CD4-positive, alpha-beta memory T cell (primary cell): ENCODE measurements at regions not wholly inside any gene's neighbourhood (a gene's known extent, or its start where the extent isn't known, plus 50 kb on each side); places are given as distances from the start of the nearest gene placed in this dataset.
"Not testable (repeated sequence)": the region's sequence is repeated elsewhere in the genome, so short reads cannot be mapped to it uniquely, and the experiment has no call there.

Source experiments
- CTCF ChIA-PET: fragments of 350-600 bp; sonication (Branson Sonifier 250); formaldehyde crosslinking; loops from one replicate; lab custom pipeline; 2021; ENCODE audit warnings: inconsistent platforms; ENCODE audit not compliant: partially characterized antibody; lab: Charles Lee
- POLR2A ChIA-PET: fragments of 350-600 bp; sonication (Branson Sonifier 250); formaldehyde crosslinking; loops from one replicate; lab custom pipeline; 2021; ENCODE audit not compliant: partially characterized antibody; lab: Charles Lee
- DNase-seq, 5 donors: peaks; one replicate each; pipeline versions ENCODE4 v3.0.0 to v3.0.0-alpha.2; 2020 to 2022; ENCODE audit warnings: mixed read lengths in 1 of 5
- H3K27ac ChIP-seq: one replicate; pipeline ENCODE4 v1.7.0; 2013; ENCODE audit warnings: low read depth, low read length
- H3K27me3 ChIP-seq: 2 replicates; pipeline ENCODE4 v1.7.0; 2013; ENCODE audit warnings: mild to moderate bottlenecking, low read length, moderate library complexity; ENCODE audit not compliant: insufficient read depth
- H3K36me3 ChIP-seq: 2 replicates; pipeline ENCODE4 v1.7.0; 2013; ENCODE audit warnings: mild to moderate bottlenecking, low read length, moderate library complexity; ENCODE audit not compliant: insufficient read depth
- H3K4me1 ChIP-seq: 2 replicates; pipeline ENCODE4 v1.7.0; 2013; ENCODE audit warnings: mild to moderate bottlenecking, low read length, moderate library complexity; ENCODE audit not compliant: insufficient read depth
- H3K4me3 ChIP-seq, 2 donors: one replicate each; pipeline ENCODE4 v1.7.0; 2013; ENCODE audit warnings: low read length in 2 of 2, mild to moderate bottlenecking in 1 of 2
- H3K9me3 ChIP-seq, 2 donors: one replicate each; pipeline ENCODE4 v1.7.0; 2013; ENCODE audit warnings: low read length in 2 of 2, control low read depth in 1 of 2; ENCODE audit not compliant: control insufficient read depth in 1 of 2
- H3K27ac Mint-ChIP-seq, 7 donors: one replicate each; pipeline ENCODE4 v1.8.0; 2020 to 2021; ENCODE audit warnings: mixed read lengths in 7 of 7, mild to moderate bottlenecking in 6 of 7, inconsistent platforms in 3 of 7, moderate library complexity in 3 of 7
- H3K27me3 Mint-ChIP-seq, 2 donors: one replicate each; pipeline ENCODE4 v1.8.0; 2020 to 2021; ENCODE audit warnings: mixed read lengths in 2 of 2
- H3K36me3 Mint-ChIP-seq, 2 donors: one replicate each; pipeline ENCODE4 v1.8.0; 2020 to 2021; ENCODE audit warnings: mixed read lengths in 2 of 2, inconsistent platforms in 1 of 2, mild to moderate bottlenecking in 1 of 2
- H3K4me1 Mint-ChIP-seq, 4 donors: one replicate each; pipeline ENCODE4 v1.8.0; 2020 to 2021; ENCODE audit warnings: mixed read lengths in 4 of 4, mild to moderate bottlenecking in 1 of 4
- H3K4me3 Mint-ChIP-seq, 8 donors: one replicate each; pipeline ENCODE4 v1.8.0; 2020 to 2021; ENCODE audit warnings: mixed read lengths in 8 of 8, mild to moderate bottlenecking in 7 of 8, moderate library complexity in 6 of 8, inconsistent platforms in 3 of 8
- H3K9me3 Mint-ChIP-seq, 8 donors: one replicate each; pipeline ENCODE4 v1.8.0; 2020 to 2021; ENCODE audit warnings: mixed read lengths in 8 of 8, mild to moderate bottlenecking in 5 of 8, inconsistent platforms in 3 of 8, moderate library complexity in 1 of 8
- intact Hi-C: fragments of 100-400 bp; cut with micrococcal nuclease; formaldehyde crosslinking; loops from one replicate; pipeline ENCODE4 v1.15.1; 2023

DNA sequence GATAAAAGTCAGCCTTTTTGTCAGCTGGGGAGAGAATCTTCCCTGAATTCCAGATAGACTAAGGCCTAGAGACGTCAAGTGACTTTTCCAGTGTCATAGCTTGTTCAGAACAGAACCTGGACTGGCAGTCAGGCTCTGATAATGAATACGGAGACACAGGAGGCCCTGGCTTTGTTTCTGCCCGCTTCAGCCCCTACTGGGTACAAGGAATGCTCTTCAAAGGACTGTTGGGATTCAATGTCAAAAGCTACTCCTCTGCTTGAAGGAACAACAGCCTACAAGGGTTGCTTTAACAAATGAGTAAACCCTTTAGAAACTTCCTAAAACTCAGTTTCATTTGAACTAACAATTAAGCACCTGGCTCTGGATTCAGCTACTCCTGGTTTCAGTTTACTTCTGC, 412.3 kb downstream of the OXSM start:
- no peaks in the 10 kb centered on the region for H3K36me3 Mint-ChIP-seq
- H3K36me3 ChIP-seq: no peaks in the 10 kb centered on the region
- POLR2A ChIA-PET: no interaction called here
- H3K4me3 Mint-ChIP-seq: no peak overlapping the region
- no peaks in the 10 kb centered on the region for H3K4me1 Mint-ChIP-seq
- intact Hi-C loops: no loop called here
- H3K27me3 ChIP-seq: no peaks in the 10 kb centered on the region
- no peaks in the 10 kb centered on the region for H3K4me1 ChIP-seq
- no peak for DNase-seq
- H3K9me3 ChIP-seq: no peaks in the 10 kb centered on the region
- peaks cover 0 to 2% (median 0%) of the 10 kb centered on the region in 8 donors for H3K9me3 Mint-ChIP-seq
- CTCF ChIA-PET: no interaction called here
- no peak overlapping the region for H3K27ac ChIP-seq
- H3K27me3 Mint-ChIP-seq: no peaks in the 10 kb centered on the region
- no peak overlapping the region for H3K4me3 ChIP-seq
- no peak overlapping the region for H3K27ac Mint-ChIP-seq

DNA sequence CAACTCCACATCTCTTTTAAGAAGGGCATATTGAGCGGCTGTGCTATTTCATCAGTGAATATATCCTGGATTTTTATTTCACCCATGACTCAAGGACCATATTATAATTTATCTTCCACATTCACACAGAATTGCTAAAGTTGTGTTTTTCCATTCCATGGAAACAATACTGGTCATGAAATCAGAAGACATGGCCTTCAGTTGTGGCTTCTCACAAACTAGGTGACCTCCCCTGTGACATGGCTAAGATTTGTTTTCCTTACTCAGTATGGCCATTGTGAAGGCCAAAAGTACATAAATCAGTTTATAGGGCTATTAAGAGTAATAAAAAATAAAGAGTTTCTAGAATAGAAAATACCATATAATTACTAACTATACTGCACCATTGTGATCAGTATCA, 415.6 kb downstream of the OXSM start:
- DNase-seq: no peak
- Histone ChIP-seq H3K36me3 (no peaks in the 10 kb centered on the region), H3K4me3 (no peak overlapping the region), H3K27me3 (no peaks in the 10 kb centered on the region), H3K4me1 (no peaks in the 10 kb centered on the region), H3K27ac (no peak overlapping the region), H3K9me3 (no peaks in the 10 kb centered on the region)
- intact Hi-C loops: no loop called here
- H3K9me3 Mint-ChIP-seq: peaks cover 0 to 2% (median 0%) of the 10 kb centered on the region in 8 donors
- no peak overlapping the region for H3K4me3 Mint-ChIP-seq
- H3K27ac Mint-ChIP-seq: no peak overlapping the region
- ChIA-PET POLR2A (no interaction called here), CTCF (no interaction called here)
- H3K27me3 Mint-ChIP-seq: no peaks in the 10 kb centered on the region
- no peaks in the 10 kb centered on the region for H3K36me3 Mint-ChIP-seq
- H3K4me1 Mint-ChIP-seq: no peaks in the 10 kb centered on the region

DNA sequence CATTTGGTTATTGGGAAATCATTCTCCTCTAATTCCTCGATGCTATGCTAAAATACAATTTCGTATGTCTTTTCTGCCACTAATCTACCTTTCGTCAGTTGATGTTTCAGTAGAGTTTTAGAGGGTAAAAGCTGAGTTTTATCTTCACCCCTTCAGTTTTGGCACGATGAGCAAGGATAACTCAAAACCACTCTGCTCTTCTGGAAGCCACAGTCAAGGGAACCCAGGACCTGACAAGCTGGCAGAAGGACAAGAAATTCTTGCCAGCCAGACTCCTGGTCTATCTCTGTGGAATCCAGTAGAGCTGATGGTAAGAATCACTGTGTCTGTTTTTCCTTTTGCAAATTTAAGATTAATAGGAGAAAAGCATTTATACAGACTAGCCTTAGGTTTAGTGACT, 414.4 kb upstream of the LRRC3B start:
- H3K36me3 Mint-ChIP-seq: no peaks in the 10 kb centered on the region
- Histone ChIP-seq H3K27me3 (no peaks in the 10 kb centered on the region), H3K36me3 (no peaks in the 10 kb centered on the region), H3K27ac (no peak overlapping the region), H3K4me1 (no peaks in the 10 kb centered on the region), H3K4me3 (no peak overlapping the region), H3K9me3 (no peaks in the 10 kb centered on the region)
- no peaks in the 10 kb centered on the region for H3K27me3 Mint-ChIP-seq
- ChIA-PET POLR2A (no interaction called here), CTCF (no interaction called here)
- H3K9me3 Mint-ChIP-seq: peaks cover 0 to 5% (median 2%) of the 10 kb centered on the region in 8 donors
- no peak overlapping the region for H3K4me3 Mint-ChIP-seq
- intact Hi-C loops: no loop called here
- no peak overlapping the region for H3K27ac Mint-ChIP-seq
- no peaks in the 10 kb centered on the region for H3K4me1 Mint-ChIP-seq
- DNase-seq: no peak

DNA sequence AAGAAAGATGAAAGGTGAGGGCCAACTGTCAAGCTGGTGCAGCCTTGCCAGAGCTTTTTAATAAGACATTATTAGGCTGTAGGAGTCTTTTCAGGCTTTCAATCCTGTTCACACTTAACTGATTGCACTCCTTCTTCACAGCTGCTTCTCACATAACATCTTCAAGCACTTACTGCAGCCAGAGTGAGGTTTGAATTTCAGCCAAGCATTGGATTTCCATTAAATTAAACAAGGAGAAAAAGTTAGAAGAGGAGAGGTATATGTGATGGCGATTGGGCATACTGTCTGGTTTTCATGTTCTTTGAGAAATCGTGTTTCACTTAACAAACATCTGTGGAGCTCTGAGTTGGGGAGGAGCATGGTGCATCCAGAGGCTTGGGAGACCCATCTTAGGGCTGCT, 392.8 kb upstream of the LRRC3B start:
- H3K4me3 ChIP-seq: no peak overlapping the region
- H3K9me3 ChIP-seq: no peaks in the 10 kb centered on the region
- intact Hi-C loops: no loop called here
- H3K9me3 Mint-ChIP-seq: peaks cover 0 to 2% (median 0%) of the 10 kb centered on the region in 8 donors
- H3K27me3 ChIP-seq: no peaks in the 10 kb centered on the region
- no peak overlapping the region for H3K27ac Mint-ChIP-seq
- no peak for DNase-seq
- no peaks in the 10 kb centered on the region for H3K27me3 Mint-ChIP-seq
- no peaks in the 10 kb centered on the region for H3K4me1 Mint-ChIP-seq
- ChIA-PET CTCF (no interaction called here), POLR2A (no interaction called here)
- no peak overlapping the region for H3K4me3 Mint-ChIP-seq
- H3K36me3 Mint-ChIP-seq: no peaks in the 10 kb centered on the region
- no peak overlapping the region for H3K27ac ChIP-seq
- no peaks in the 10 kb centered on the region for H3K4me1 ChIP-seq
- H3K36me3 ChIP-seq: no peaks in the 10 kb centered on the region

DNA sequence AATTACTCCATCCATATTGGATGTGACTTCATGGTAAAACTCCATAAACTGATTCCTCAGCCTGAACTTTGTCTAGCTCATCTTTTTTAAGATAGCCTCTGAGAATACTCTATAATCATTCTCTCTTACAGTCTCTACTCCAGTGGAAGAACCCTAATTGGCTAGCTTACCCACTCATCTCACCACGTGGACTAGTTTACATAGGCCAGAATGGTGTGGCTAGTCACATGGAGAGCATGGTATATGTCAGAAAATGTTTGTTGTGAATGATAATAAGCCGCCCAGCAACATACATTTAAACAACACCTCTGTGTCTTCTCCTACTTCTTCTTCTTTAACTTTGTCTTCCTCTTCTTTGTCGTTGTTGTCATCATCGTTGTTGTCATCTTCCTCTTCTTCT, 389.2 kb upstream of the LRRC3B start:
- POLR2A ChIA-PET: no interaction called here
- Mint-ChIP-seq H3K9me3 (peaks cover 0 to 6% (median 0%) of the 10 kb centered on the region in 8 donors), H3K36me3 (no peaks in the 10 kb centered on the region), H3K27me3 (no peaks in the 10 kb centered on the region), H3K27ac (no peak overlapping the region), H3K4me1 (no peaks in the 10 kb centered on the region), H3K4me3 (no peak overlapping the region)
- Histone ChIP-seq H3K27ac (no peak overlapping the region), H3K4me3 (no peak overlapping the region), H3K27me3 (no peaks in the 10 kb centered on the region), H3K9me3 (no peaks in the 10 kb centered on the region), H3K4me1 (no peaks in the 10 kb centered on the region), H3K36me3 (no peaks in the 10 kb centered on the region)
- no peak for DNase-seq
- CTCF ChIA-PET: no interaction called here
- intact Hi-C loops: no loop called here

DNA sequence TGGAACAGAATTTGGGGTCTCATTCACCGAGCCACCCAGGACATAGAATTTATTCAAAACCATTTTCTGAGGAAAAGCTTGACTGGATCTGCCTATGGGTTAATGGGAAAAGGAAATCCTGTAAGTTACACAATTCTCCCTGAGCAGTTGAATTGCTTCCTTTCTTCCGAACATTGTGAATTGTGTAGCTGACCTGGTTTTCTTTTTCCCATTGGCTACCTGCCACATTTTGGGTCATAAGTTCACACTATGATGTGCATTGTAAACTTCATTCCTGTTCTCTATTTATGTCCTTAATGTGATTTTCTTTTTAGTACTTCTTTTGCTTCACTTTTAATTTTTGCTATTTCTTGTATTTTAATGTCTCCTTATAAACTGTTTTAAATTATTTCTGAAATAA, 386.0 kb upstream of the LRRC3B start:
- Mint-ChIP-seq H3K27me3 (no peaks in the 10 kb centered on the region), H3K9me3 (peaks cover 0 to 6% (median under 1%) of the 10 kb centered on the region in 8 donors), H3K27ac (no peak overlapping the region), H3K36me3 (no peaks in the 10 kb centered on the region), H3K4me1 (no peaks in the 10 kb centered on the region), H3K4me3 (no peak overlapping the region)
- ChIA-PET CTCF (no interaction called here), POLR2A (no interaction called here)
- intact Hi-C loops: no loop called here
- Histone ChIP-seq H3K4me1 (no peaks in the 10 kb centered on the region), H3K36me3 (no peaks in the 10 kb centered on the region), H3K27ac (no peak overlapping the region), H3K27me3 (no peaks in the 10 kb centered on the region), H3K4me3 (no peak overlapping the region), H3K9me3 (no peaks in the 10 kb centered on the region)
- DNase-seq: no peak

DNA sequence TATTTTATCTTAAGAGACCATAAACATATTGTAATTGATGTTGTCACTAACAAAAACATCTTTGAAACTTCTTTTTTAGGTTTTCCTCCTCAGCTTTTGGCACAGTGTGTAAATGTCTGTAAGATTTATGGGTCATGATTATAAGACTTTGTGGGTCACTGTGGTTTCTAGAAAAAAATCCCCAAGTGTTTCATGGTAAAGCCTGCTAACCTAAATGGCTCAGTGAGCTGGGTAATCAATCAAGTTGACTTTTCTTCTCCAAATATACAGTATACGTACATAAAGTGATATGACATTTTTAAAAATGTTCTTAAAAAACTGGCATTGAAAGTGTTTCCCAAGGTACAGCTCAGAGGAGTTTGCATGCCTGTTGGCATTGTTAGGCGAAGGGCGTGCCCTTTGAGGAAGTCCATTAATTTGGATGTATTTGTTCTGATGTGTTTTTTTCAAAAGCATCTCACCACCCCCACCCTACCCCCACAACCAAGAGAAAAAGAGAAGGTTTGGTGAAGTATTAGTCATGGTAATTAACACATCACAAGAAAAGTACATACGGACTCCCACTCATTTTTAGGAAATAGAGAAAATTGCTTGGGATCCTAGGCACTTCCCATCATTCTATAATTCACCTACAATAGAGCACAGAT, 385.4 kb upstream of the LRRC3B start:
- no peaks in the 10 kb centered on the region for H3K4me1 Mint-ChIP-seq
- intact Hi-C loops: no loop called here
- Histone ChIP-seq H3K27ac (no peak overlapping the region), H3K27me3 (no peaks in the 10 kb centered on the region), H3K4me3 (no peak overlapping the region), H3K9me3 (no peaks in the 10 kb centered on the region), H3K36me3 (no peaks in the 10 kb centered on the region), H3K4me1 (no peaks in the 10 kb centered on the region)
- DNase-seq: no peak
- H3K9me3 Mint-ChIP-seq: peaks cover 0 to 6% (median under 1%) of the 10 kb centered on the region in 8 donors
- H3K27me3 Mint-ChIP-seq: no peaks in the 10 kb centered on the region
- H3K27ac Mint-ChIP-seq: no peak overlapping the region
- no peaks in the 10 kb centered on the region for H3K36me3 Mint-ChIP-seq
- no peak overlapping the region for H3K4me3 Mint-ChIP-seq
- POLR2A ChIA-PET: no interaction called here
- CTCF ChIA-PET: no interaction called here

DNA sequence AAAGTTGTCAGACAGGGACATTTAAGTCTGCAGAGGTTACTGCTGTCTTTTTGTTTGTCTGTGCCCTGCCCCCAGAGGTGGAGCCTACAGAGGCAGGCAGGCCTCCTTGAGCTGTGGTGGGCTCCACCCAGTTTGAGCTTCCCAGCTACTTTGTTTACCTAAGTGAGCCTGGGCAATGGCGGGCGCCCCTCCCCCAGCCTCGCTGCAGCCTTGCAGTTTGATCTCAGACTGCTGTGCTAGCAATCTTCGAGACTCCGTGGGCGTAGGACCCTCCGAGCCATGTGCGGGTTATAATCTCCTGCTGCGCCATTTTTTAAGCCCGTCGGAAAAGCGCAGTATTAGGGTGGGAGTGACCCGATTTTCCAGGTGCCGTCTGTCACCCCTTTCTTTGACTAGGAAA, 378.0 kb upstream of the LRRC3B start:
- CTCF ChIA-PET, H3K36me3 ChIP-seq, intact Hi-C loops, POLR2A ChIA-PET, H3K4me1 ChIP-seq, H3K36me3 Mint-ChIP-seq, H3K27me3 ChIP-seq, H3K9me3 ChIP-seq, H3K27me3 Mint-ChIP-seq, H3K27ac Mint-ChIP-seq, H3K4me3 Mint-ChIP-seq, H3K27ac ChIP-seq, H3K4me3 ChIP-seq, H3K4me1 Mint-ChIP-seq, DNase-seq: not testable (repeated sequence)
- H3K9me3 Mint-ChIP-seq: peaks cover 0 to 12% (median 1%) of the 10 kb centered on the region in 8 donors
